NCI-H1092 treated with DMSO at 0.1 percent for 48 hours (cell line): ENCODE measurements at regions not wholly inside any gene's neighbourhood (a gene's known extent, or its start where the extent isn't known, plus 50 kb on each side); places are given as distances from the start of the nearest gene placed in this dataset.
"Not testable (repeated sequence)": the region's sequence is repeated elsewhere in the genome, so short reads cannot be mapped to it uniquely, and the experiment has no call there.

Source experiments
- DNase-seq: peaks from one replicate; lab custom pipeline; 2025; lab: John Stamatoyannopoulos, UW

DNA sequence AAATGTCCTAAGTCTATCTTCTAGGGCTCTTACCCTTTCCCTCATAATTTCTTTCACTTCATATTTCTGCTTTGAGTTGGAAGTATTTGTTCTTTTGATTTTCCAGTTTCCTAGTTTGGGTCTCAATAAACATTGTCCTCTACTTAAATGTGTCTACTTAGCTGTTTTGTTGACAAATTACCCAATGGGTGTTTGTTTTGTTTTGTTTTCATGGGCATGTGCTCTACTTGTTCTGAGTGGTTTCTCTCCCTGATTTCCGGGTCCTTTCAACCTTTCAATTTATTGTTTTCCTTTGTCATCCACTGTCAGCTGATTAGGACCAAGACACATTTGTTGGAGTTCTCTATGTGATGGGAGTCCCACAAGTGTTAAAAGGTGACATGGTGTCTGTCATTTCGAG is 1181.4 kb downstream of the RPA4 start:
- DNase-seq: no peak

DNA sequence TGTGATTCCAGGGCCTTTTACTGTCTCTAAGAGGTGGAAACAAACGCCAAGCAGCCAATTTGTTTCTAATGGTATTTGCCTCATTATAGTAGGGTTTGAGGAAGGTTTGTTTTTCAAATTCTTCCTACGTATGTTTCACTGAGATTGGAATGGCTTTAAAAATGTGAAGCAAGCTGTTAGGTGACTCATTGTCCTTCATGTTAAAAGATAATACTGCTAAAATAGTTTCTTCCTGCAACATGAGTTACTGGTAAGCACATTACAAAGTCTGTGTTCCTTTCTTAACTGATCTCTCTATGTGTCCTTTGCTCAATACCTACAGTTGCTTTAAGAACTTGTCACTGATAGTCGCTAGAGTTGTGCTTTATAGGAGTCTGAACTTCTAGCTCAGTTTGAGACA is 1183.9 kb downstream of the RPA4 start:
- no peak for DNase-seq

DNA sequence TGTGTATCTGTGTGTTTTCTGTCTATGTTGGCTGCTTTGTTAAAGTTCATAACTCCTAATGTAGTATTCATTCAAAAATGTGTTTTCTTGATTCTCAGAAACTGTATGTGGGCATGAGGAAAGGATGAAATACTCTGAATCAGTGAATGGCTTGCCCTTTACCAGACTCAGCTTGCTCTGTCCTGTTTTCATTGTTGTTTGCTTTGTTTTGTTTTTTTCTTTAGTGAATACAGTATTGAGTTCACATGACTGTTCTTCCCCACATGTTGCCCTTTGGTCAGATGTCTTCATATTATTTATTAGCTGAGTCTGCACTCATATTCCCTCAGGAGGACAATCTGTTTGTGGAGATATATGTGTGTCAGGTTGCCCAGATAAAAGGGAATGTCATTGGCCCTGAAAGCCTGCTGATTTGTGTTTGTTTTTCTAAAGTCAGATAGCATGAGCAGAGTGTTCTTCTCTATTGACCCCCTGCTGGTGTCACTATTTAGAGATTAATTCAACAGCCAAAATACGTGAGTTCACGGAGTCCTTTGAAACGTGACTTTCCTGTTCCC is 1184.4 kb downstream of the RPA4 start:
- no peak for DNase-seq

DNA sequence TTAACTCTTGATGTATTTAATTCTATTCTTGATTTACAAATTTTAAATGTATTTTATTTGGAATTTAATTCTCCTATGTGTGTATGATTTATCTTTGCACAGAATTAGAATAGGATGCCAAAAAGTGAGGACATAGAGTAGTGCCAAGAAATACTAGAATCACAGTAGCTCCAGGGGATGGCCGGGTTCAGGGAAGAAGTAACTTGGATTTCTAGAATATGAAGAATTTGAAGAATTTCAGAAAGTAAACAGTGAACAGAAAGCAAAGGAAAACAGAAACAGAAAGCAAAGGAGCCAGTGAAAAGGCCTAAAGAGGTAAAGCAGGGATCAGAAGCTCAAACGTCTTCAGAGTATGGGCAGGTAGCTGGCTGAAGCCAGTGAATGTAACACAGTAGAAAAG is 1187.6 kb downstream of the RPA4 start:
- DNase-seq: no peak

DNA sequence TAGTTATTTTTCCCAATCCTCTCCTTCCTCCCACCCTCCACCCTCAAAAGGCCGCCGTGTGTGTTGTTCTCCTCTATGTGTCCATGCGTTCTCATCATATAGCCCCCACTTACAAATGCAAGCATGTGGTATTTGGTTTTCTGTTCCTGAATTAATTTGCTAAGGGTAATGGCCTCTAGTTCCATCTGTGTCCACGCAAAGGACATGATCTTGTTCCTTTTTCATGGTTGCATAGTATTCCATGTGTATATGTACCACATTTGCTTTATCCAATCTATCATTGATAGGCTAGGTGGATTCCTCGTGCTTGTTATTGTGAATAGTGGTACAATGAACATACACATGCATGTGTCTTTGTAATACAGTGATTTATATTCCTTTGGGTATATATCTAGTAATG is 1193.7 kb downstream of the RPA4 start:
- DNase-seq: no peak

DNA sequence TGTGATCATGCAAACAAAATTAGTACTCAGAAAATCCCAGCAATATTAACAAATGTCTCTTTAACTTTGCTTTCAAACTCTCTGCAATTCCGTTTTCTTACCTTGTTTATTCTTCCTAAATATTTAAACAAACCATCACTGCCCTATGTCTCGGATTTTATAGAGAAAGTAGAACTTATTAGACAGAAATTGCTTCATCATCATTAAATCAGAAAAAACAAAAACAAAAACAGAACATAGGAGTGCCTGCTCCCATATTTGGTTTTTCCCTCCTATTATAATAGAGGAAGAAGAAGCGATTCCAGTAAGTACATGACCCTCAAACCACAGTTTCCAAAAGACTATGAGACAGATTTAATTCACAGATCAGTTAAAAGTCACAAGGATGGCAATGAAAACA is 1228.0 kb downstream of the RPA4 start:
- DNase-seq: no peak

DNA sequence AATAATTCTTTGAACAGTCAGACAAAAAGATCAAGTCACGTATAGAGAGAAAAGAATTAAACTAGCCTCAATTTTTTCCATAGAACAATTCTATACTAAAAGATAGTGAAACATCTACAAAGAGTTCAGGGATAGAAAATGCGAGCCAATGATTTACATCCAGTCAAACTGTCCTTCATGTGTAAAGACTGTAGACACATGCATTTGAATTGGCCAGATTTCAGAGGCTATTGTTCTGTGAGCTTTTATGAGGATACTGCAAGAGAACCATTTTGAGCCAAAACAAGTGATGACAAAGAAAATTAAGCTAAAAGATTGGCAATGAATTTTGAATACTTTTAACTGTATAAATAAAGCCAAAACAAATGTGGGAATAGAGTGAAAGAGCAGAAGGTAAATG is 1230.3 kb downstream of the RPA4 start:
- no peak for DNase-seq

DNA sequence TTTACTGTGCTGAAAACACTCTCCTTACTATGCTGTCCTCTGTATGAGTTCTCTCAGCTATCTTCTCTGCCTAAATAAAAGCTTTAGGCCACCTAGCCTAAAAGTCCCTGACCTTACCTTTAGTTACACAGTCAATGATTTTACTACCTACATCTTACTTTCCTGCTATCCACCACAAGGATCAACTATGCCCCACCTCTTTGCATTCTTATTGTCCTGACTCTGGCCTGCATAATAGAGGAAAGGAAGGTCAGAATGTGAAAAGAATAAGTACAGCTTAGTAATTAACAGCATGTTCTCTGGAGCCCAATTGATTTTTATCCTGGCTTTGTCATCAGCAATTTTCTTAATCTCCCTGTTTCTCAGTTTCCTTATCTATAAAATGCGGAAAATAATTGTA is 1257.8 kb downstream of the RPA4 start:
- DNase-seq: no peak

DNA sequence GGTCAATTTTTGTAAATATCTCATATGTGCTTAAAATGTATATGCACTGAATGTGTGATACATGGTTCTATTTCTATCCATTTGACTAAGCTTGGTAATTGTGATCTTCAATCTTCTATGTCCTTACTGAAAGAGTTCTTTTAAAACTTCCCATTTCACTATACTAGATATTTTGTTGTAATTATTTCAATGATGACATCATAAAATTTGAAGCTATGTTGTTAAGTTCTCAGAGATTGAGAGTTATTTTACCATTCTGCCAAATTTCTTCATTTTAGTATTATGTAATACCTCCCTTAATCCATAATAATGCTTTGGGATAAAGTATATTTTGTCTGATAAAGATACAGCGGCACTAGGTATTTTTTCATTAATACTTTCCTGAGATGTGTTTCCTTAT is 1307.3 kb downstream of the RPA4 start:
- DNase-seq: no peak

DNA sequence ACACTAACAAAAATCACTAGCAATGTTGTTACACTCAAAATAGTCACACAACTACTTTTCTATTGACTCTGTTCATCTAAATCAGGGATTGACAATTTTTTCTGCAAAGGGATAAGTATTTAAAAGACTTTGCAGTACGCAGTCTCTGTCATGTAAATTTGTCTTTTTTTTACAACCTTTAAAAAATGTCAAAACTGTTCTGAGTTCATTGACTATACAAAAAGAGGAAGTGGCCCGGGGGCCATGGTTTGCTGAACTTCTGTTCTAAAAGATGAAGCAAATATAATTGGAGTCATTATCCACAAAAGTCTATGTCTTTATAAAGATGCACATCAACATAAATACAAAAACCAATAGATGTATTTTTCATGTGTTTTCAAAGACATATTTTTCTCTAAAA is 1310.3 kb downstream of the RPA4 start:
- no peak for DNase-seq

DNA sequence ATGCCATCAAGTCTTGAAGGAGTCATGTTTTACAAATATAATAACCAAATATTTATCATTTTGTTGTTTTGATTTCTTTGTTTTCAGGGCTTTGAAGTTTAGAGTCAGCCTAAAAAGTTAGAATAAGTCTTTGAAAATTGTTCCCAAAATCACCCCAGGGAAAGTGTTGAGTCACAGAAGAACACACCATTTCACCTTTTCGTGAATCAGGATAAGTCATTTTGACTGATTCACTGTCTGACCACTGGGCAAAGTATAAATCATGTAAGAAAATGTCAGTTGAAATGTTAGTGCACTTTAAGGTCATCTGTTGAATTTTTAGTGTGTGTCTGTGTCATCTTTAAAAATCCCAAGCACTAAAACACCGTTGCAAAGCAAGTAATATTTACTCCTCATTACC is 1320.1 kb downstream of the RPA4 start:
- DNase-seq: no peak

DNA sequence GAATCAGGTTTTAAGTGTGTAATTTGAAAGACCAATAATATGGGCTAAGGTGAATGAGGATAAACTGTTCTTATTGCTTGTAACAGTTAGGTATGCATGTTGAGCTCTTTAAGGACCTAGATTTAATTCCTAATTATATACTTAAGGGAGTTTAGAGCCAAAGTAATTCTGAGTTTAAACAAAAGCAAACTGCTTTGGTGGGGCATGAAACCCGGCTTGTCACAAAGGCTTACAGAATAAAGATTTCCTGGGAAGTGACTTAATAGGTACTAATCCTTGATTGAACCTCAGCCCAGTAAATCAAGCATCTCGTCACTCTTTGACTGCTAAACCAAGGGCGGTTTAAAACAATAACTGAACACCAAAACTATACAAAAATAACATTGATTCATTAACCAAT is 1324.2 kb downstream of the RPA4 start:
- DNase-seq: no peak

DNA sequence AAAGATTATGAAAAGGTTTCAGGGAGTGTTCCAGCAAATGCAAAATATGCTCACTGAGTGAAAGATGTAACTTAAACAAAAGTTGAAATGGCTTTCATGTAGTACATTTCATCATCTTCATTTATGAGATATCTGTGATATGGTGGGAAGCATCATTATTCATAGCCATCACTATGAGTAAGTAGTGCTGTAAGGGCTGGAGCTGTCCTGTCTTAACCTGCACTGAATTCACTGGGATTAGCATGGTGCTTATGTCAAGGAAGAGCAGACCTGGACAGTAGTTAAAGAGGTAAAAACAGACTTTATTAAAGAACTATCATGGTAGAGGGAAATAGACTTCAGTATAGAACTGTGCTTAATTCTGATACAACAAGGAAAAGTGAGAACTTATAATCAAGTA is 1347.3 kb downstream of the RPA4 start:
- DNase-seq: no peak

DNA sequence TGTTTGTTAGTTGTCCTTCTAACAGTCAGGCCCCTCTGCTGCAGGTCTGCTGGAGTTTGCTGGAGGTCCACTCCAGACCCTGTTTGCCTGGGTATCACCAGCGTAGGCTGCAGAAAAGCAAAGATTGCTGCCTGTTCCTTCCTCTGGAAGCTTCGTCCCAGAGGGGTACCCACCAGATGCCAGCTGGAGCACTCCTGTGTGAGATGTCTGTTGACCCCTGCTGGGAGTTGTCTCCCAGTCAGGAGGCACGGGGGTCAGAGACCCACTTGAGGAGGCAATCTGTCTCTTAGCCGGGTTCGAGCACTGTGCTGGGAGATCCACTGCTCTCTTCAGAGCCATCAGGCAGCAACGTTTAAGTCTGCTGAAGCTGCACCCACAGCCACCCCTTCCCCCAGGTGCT is 1356.4 kb downstream of the RPA4 start:
- DNase-seq: not testable (repeated sequence)

DNA sequence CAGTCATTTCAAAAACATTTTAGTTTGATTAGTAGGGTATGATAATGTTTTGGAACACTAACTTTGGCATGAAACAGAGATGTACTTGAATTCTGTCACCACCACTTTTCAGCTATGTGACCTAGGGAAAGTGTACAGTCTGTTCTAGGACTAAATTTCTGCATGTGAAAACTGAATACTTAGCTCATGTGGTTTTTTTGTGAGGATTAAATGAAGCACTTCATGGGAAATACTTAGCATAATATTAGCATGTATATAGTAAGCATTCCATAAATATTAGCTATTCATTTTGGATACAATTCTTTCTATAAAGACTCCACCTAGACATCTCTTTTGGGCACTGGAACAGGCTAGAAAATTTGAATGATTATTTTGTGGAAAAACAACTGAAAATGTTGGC is 1379.4 kb downstream of the RPA4 start:
- DNase-seq: no peak

DNA sequence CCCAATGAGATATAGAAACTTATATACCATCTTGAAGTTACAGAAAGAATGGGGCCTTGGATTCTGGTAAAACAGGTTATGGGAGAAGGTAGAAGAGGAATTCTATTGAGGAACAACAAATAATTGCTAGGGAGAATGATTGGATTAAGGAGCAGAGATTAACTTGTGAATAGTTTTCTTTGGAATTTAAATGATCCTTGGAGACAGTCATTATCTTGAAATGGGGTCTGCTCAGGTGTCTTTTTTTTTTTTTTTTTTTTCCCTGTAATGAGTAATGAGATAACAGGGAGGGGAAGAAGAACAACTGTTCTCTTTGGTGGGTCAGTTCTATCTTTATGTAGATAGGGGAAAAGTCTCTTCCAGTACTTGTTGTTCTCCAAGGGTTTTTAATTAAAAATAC is 1406.0 kb downstream of the RPA4 start:
- no peak for DNase-seq

DNA sequence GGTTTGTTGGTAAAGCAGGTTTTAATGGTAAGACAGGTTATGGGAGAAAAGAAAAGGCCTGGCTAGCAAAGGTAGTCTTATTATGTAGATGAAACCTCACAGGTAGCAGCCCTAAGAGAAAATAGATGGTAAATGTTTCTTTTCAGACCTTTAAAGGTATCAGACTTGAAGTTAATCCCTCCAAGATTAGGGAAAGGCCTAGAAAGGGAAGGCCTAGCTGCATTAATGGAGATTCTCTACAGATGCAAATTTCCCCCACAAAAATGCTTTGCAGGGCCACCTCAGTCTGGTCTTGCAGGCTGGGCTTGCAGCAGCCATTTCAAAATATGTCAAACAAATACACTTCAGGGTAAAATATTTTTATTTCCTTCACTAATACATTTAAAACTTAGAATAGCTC is 1410.6 kb downstream of the RPA4 start:
- DNase-seq: no peak

DNA sequence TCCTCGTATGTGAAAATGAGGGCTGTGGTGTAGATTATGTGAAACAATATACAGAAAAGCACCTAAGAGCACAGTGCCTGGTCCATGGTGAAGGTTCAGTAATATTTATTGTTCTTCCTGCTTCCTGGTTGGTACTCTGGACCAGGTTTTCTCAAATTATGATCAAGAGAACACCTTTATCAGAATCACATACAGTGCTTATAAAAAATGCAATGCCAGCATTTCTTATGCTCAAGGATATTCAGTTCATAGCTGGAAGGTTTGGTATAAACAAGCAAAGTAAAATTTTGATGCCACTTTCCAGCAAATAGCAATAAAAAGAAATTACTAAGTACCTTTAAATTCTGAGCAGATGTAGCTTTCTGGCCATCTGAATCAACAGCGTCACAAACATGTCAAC is 1412.4 kb downstream of the RPA4 start:
- no peak for DNase-seq

DNA sequence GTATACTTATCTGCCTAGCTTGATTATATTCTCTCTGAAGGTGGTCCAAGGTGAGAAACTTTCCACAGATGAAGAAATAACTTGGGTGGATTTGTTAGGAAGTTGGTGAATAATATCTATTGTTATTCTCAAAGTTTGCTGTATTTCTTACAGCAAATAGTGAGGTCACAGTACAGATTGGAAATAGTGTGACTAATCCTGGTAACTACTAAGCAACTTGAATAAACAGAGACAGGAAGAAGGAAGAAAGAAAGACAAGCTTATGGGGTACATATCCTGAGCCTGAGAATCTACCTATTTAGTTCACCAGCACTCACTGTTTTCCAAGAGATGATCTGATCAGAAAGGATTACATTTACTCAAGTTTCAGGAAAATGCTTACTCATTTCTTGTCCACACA is 1416.1 kb downstream of the RPA4 start:
- DNase-seq: no peak

DNA sequence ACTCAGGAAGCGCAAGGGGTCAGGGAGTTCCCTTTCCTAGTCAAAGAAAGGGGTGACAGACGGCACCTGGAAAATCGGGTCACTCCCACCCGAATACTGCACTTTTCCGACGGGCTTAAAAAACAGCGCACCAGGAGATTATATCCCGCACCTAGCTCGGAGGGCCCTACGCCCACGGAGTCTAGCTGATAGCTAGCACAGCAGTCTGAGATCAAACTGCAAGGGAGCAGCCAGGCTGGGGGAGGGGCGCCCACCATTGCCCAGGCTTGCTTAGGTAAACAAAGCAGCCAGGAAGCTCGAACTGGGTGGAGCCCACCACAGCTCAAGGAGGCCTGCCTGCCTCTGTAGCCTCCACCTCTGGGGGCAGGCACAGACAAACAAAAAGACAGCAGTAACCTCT is 1416.8 kb downstream of the RPA4 start:
- not testable (repeated sequence) for DNase-seq

DNA sequence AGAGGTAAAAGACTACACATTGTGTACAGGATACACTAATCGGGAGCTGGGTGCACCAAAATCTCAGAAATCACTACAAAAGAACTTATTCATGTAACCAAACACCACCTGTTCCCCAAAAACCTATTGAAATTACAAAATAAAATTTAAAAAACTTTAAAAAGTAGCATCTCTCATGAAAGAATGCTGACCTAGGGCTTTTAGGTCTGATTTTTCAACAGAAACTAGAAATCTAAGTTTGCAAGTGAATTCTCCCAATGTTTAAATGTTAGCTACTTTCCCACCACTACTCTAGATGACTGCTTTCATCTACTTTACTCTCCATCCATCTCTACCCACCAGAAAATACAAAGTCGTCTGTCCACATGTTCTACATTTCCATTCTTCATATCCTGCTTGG is 1447.7 kb downstream of the RPA4 start:
- no peak for DNase-seq

DNA sequence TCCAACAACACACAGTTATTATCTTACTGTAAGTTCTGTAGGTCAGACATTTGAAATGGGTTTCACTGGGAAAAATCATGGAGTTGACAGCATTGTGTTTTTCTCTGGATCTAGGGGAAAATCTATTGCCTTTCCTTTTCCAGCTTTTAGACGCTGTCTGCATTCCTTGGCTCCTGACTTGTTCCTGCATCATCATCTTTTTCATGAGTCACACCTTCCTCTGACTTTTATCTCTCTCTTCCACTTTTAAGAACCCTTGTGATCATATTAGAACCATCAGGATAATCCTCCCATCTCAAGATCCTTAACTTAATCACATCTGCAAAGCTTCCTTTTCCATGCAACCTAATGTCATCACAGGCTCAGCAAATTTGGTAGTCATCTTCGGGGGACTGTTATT is 1454.8 kb downstream of the RPA4 start:
- no peak for DNase-seq

DNA sequence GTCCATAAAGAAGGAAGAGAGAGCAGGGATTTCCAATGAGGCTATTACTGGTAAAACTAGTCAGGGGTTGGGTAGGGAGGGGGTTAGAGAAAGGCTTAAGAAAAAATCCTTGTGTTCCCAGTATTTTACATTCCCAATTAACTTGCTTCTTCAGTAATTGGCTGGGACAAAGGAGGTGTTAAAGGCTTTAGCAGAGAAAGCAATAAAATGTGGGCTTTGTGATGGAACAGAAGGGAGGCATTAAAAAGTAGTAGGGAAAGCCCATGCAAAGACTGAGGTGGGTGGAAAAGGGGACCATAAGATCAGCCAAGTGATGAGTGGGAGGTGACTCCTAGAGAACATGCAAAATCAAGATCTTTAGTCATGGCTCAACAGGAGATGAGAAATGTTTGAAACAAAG is 1467.2 kb downstream of the RPA4 start:
- no peak for DNase-seq

DNA sequence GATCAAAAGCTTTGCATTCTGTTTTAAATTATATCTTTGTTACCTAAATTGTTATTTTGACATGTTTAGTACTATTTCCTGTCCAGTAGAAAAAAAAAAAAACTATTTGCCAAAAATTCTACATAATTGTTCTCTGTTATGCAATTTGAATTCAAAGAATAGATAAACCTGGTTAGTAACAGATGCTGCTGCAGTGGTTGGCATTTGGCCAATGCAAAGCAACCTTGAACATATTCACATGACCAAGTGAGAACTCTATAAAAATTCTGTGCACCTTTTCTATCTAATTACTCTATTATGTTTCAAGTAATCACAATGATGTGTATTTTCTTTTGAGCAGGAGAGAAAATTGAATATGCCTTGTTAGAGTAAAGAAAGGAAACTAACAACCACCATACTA is 1473.4 kb downstream of the RPA4 start:
- no peak for DNase-seq

DNA sequence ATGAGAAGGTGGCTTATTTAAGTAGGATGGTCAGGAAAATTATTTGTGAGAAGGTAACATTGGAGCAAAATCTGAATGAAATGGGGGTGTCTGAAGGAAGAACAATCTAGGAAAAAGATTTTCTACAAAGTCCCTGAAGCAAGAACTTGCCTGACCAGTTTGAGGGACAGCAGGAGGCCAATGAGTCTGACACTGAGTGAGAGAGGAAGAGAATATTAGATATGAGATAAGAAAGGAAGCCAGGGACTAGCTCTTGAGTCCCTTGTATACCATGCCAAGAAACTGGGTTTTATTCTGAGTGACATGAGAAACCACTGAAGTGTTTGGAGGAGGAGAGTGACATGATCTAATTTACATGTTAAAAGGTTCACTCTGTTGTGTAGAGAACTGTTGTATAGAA is 1478.9 kb downstream of the RPA4 start:
- no peak for DNase-seq
